GM12872 (cell line): ENCODE measurements at regions not wholly inside any gene's neighbourhood (a gene's known extent, or its start where the extent isn't known, plus 50 kb on each side); places are given as distances from the start of the nearest gene placed in this dataset.

Experiments
- TF ChIP-seq, protein P1 (sequence below): IDR thresholded peaks from 3 replicates; pipeline ENCODE4 v1.5.1; 2011; ENCODE audit warnings: low read depth, mild to moderate bottlenecking, low read length, moderate library complexity; ENCODE audit not compliant: insufficient read depth

DNA sequence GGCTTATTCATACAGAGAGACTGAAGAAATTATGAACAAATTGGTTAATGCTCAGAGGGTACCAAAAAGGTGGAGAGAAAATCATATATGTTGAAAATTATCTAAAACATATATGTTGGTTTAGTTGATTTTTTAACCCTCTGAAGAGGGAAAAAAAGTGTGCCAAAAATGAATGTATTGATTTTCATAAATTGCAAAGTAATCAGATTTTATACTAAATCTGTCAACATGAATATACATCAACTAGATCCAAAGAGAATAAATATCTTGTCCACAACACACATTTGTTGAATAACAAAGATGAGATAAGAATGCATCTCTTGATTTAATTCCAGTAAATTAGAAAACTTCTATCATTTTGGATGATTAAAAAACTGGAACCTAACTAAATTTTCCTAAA lies 125.3 kb upstream of the TACR3 start:
- TF ChIP-seq, protein P1, sequence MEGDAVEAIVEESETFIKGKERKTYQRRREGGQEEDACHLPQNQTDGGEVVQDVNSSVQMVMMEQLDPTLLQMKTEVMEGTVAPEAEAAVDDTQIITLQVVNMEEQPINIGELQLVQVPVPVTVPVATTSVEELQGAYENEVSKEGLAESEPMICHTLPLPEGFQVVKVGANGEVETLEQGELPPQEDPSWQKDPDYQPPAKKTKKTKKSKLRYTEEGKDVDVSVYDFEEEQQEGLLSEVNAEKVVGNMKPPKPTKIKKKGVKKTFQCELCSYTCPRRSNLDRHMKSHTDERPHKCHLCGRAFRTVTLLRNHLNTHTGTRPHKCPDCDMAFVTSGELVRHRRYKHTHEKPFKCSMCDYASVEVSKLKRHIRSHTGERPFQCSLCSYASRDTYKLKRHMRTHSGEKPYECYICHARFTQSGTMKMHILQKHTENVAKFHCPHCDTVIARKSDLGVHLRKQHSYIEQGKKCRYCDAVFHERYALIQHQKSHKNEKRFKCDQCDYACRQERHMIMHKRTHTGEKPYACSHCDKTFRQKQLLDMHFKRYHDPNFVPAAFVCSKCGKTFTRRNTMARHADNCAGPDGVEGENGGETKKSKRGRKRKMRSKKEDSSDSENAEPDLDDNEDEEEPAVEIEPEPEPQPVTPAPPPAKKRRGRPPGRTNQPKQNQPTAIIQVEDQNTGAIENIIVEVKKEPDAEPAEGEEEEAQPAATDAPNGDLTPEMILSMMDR, result no peak

DNA sequence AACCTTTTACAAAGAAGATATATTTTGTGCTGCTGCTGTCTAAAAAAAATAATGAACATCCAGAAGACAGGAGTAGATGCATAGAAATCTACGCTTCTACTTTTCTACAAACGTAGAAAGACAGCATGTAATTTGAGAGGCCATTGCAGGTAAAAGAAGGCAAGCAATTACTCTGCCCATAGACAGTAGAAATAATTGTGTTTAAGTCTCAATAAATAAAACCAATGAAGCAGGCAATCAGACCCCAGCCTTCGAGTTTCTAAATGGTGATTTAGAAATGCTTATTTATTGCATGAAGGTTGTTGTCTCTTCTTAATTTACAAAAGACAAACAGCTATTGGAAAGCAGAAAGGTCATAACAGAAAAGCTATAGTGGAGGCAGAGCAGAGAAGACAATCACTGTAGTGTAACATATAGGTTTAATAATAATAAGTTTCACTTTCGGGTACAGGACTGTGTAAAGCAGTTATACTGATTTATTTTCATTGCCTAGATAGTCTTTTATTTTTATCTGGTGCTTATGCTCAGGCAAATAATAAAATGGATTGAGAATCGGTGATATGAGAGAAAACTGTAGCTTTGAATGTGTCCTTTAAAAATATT lies 123.0 kb upstream of the TACR3 start:
- TF ChIP-seq, protein P1, result no peak

DNA sequence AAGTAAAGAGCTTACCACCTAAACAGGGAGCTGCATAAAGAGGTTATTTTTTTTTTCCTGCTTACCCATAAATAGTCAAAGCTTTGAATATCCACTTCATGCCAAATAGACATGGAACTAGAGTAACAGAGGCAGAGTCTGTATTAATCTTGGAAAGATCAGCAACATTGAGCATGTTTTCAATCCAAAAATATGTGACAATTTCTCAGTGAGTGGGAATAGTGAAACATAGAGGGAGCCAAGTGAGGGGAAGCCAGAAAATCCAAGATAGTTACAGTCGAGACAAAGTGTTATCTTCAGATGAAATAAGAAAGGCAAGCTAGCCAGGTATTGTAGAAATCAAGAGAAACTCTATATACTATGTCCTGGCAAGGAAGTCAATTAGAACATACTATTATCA lies 122.3 kb upstream of the TACR3 start:
- TF ChIP-seq, protein P1, result no peak

DNA sequence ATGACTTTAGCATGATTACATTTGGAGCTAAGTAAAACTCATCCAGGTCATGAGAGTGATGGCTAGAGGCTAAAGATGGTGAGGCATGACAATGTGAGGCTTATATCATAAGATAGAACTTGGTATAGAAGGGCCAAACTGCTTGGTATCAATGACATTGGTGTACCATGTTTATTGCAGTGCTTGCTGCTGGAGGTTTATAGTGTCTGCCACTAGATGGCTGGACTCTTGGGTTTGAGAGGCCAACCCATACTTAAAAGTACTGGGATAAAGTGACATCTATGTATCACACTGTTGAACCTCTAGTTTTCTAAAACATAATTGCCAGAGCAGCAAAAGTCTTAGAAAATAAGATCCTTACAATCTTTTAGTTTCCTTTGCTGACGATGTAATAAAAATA lies 83.0 kb upstream of the TACR3 start:
- TF ChIP-seq, protein P1, result peak; percentile 30; the same call in 1 of the 3 replicates

DNA sequence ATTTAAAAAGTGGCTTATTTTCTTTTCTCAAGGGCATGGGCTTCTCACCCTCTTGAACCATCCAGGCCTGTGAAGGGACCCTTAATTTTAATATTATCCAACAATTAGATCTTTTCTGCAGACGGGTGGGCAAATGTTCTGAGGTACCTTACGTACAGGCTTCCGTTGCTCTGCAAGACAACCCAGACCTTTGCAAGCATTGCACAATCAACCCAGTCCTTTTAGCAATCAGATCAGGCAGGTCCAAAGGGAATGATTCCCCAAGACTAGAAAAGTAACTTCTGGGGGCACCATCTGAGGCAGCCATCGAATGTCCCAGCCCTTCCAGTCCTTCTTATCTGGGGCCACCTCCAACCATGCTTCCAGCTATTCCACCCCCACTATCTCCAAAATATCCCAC lies 67.3 kb upstream of the TACR3 start:
- TF ChIP-seq, protein P1, result no peak

DNA sequence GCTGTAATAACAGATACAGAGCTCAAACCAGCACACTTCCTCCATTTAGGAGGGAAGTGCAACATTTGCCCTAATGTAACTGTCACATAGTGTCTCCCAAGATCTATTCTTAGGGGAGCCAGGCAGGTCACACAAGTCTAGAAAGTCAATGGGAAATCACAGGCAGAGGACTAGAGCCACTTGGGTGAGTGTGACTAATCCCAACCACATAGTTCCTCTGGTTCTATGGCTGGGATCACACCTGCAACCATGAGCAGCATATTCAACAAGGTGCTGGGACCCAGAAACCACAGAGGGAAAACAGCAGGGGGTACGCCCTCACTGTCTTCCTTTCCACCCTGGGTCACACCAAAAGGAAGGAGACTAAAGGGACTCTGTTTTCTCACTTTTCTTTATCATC lies 66.8 kb upstream of the TACR3 start:
- TF ChIP-seq, protein P1, result no peak

DNA sequence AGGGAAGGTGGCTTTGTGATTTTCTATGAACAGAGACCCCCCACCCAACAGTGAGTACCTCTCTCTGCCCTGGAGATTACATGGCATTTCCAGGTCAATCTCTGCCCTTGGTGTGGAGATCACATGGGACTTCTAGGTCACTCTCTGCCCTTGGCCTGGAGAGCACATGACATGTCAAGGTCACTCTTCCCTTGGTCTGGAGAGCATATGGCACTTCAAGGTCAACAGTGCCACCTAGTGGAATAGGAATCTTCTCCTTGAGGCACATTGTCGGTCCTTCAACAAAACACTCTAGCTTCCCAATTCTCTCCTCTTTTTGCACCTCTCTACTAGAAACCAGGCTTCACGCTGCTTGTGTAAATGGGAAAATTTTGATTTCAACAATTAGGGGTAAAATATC lies 66.2 kb upstream of the TACR3 start:
- TF ChIP-seq, protein P1, result peak; percentile 79

DNA sequence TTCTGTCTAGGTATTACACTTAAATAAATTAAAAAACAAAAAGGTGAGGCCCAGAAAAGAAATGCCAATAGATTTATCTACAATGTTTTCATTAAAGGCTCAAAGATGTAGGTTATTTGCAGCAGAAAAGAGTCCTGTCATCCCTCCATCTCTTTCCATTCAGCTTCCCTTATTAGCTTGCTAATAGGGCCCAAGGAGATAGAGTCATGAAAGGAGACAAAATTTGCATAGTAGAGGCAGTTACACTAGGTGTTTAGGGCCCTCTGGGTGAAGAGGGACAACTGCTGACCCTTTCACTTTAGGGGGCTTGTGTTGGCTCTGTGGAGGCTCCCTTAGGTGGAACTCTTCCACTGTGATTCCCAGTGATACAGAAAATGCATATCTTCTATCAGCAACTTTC lies 58.4 kb upstream of the TACR3 start:
- TF ChIP-seq, protein P1, result no peak
